Uterus (tissue), 3 donors: ENCODE measurements at regions not wholly inside any gene's neighbourhood (a gene's known extent, or its start where the extent isn't known, plus 50 kb on each side); places are given as distances from the start of the nearest gene placed in this dataset.
"Not testable (repeated sequence)": the region's sequence is repeated elsewhere in the genome, so short reads cannot be mapped to it uniquely, and the experiment has no call there.

Source experiments
- DNase-seq, 2 donors: peaks; one replicate each; pipeline ENCODE4 v3.0.0-alpha.2; 2019 to 2020
- H3K27ac ChIP-seq, 2 donors: fragments of 200-600 bp; sonication (generic); 1 replicate in 1 of 2; 2 replicates in 1 of 2; pipeline ENCODE4 v1.5.1; 2016 to 2018
- H3K27me3 ChIP-seq, 2 donors: fragments of 200-600 bp; sonication (generic); one replicate each; pipeline ENCODE4 v1.5.1; 2018 to 2019; ENCODE audit warnings: control low read depth in 1 of 2
- H3K36me3 ChIP-seq, 2 donors: fragments of 200-600 bp; sonication (generic); one replicate each; pipeline ENCODE4 v1.5.1; 2019; ENCODE audit warnings: control low read depth in 1 of 2
- H3K4me1 ChIP-seq, 2 donors: fragments of 200-600 bp; sonication (generic); one replicate each; pipeline ENCODE4 v1.5.1; 2018 to 2019; ENCODE audit warnings: control low read depth in 1 of 2
- H3K4me3 ChIP-seq, 2 donors: fragments of 200-600 bp; sonication (generic); 1 replicate in 1 of 2; 2 replicates in 1 of 2; pipeline ENCODE4 v1.5.1; 2018 to 2019; ENCODE audit warnings: mild to moderate bottlenecking in 1 of 2
- H3K9me3 ChIP-seq, 2 donors: fragments of 200-600 bp; sonication (generic); one replicate each; pipeline ENCODE4 v1.5.1; 2019; ENCODE audit warnings: control low read depth in 1 of 2
- POLR2A ChIP-seq, 2 donors: fragments of 450-650 bp; IDR thresholded peaks; one replicate each; pipeline ENCODE4 v1.6.1; 2016; ENCODE audit warnings: antibody characterized with exemption in 2 of 2, mild to moderate bottlenecking in 1 of 2, moderate library complexity in 1 of 2
- intact Hi-C: fragments of 100-400 bp; cut with DNase I; formaldehyde crosslinking; loops from one replicate; pipeline ENCODE4 v1.15.1; 2023; ENCODE audit warnings: low total_unique reads
- TF ChIP-seq, protein P1 (sequence below), 4 experiments: fragments of 200-600 bp in 2 of 4; fragments of 450-650 bp in 2 of 4; sonication (generic) in 2 of 4; IDR thresholded peaks; one replicate each; pipeline ENCODE4 v1.5.1; 2016 to 2019; ENCODE audit warnings: antibody characterized with exemption in 4 of 4, mild to moderate bottlenecking in 2 of 4, moderate library complexity in 1 of 4
- donor health status: DM: yes; HTN: yes; CAD: no.

DNA sequence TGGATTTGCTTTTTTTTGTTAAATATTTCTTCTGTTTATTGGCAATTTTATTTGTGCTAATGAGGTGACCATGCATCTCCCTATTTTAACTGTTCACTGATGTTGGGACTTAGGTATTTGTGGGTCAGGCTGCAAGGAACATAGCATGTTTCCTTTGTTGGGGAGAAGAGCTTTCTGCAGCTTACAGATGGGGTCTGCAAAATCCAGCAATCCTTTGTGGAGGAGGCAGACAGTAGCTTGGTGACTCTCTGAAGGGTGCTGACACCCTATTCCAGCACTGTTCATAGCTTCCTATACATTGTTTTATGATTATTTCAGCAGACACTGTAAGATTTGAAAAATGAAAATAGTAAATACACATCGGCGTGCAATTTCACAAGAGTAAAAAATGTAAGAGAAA is 491.7 kb downstream of the RAPGEF2 start:
- Histone ChIP-seq H3K9me3 (no peaks in the 10 kb centered on the region), H3K27ac (no peak overlapping the region), H3K4me1 (no peaks in the 10 kb centered on the region), H3K4me3 (no peak overlapping the region), H3K27me3 (no peaks in the 10 kb centered on the region), H3K36me3 (no peaks in the 10 kb centered on the region)
- intact Hi-C loops: no loop called here
- no peak for DNase-seq
- no peak for TF ChIP-seq POLR2A (IDR thresholded peaks at IDR 0.05)
- TF ChIP-seq, protein P1, sequence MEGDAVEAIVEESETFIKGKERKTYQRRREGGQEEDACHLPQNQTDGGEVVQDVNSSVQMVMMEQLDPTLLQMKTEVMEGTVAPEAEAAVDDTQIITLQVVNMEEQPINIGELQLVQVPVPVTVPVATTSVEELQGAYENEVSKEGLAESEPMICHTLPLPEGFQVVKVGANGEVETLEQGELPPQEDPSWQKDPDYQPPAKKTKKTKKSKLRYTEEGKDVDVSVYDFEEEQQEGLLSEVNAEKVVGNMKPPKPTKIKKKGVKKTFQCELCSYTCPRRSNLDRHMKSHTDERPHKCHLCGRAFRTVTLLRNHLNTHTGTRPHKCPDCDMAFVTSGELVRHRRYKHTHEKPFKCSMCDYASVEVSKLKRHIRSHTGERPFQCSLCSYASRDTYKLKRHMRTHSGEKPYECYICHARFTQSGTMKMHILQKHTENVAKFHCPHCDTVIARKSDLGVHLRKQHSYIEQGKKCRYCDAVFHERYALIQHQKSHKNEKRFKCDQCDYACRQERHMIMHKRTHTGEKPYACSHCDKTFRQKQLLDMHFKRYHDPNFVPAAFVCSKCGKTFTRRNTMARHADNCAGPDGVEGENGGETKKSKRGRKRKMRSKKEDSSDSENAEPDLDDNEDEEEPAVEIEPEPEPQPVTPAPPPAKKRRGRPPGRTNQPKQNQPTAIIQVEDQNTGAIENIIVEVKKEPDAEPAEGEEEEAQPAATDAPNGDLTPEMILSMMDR (IDR thresholded peaks at IDR 0.05): no peak

DNA sequence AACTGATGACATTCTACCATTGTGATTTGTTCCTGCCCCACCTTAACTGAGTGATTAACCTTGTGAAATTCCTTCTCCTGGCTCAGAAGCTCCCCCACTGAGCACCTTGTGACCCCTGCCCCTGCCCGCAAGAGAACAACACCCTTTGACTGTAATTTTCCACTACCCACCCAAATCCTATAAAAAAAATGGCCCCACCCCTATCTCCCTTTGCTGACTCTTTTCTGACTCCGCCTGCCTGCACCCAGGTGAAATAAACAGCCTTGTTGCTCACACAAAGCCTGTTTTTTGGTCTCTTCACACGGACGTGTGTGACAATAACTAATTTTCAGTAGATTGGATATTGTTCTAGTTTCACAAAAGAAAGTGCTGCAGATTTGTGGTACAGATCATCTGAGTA is 492.2 kb downstream of the RAPGEF2 start:
- intact Hi-C loops, H3K9me3 ChIP-seq, DNase-seq: not testable (repeated sequence)

DNA sequence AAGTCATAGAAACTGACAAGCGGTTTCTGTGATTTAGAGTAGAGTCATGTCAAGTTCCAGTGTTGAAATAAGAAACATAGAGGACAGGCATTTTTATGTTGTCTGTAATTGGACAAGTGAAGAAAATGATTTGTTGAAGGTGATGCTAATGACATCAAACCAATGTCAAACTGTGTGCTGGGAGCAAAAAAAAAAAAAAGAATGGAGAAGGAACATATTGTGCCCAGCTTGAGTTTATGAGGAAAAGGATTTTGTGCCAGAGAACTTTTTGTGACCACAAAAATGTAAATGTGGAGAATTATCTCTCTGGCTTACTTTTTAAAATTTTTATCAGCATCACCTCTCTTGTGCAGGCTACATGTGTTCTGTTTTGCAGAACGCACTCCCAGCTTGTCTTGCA is 495.7 kb downstream of the RAPGEF2 start:
- DNase-seq: no peak
- no peak overlapping the region for H3K27ac ChIP-seq

More for the DNA sequence above, 492.2 kb downstream of the RAPGEF2 start:
- not testable (repeated sequence) for H3K4me3 ChIP-seq, H3K27ac ChIP-seq, H3K4me1 ChIP-seq, H3K27me3 ChIP-seq, H3K36me3 ChIP-seq

DNA sequence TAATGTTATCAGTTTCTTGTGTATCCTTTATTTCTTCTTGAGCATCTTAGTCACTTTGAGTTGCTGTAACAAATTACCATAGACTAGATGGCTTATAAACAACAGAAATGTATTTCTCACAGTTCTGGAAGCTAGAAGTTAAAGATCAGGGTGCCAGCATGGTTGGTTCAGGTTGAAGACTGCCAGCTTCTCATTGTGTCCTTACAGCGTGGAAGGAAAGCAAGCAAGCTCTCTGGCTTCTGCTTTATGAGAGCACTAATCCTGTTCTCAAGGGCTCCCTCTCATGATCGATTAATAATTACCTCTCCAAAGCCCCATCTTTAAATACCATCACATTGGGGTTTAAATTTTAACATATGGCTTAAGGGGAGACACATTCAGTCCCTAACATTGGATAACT is 497.2 kb downstream of the RAPGEF2 start:
- no peak overlapping the region for H3K27ac ChIP-seq
- no peaks in the 10 kb centered on the region for H3K36me3 ChIP-seq
- no peak for TF ChIP-seq POLR2A (IDR thresholded peaks at IDR 0.05)
- TF ChIP-seq, protein P1 (IDR thresholded peaks at IDR 0.05): no peak
- H3K27me3 ChIP-seq: no peaks in the 10 kb centered on the region
- no peak for DNase-seq
- no peak overlapping the region for H3K4me3 ChIP-seq
- intact Hi-C loops: no loop called here
- no peaks in the 10 kb centered on the region for H3K9me3 ChIP-seq
- H3K4me1 ChIP-seq: no peaks in the 10 kb centered on the region

More for the DNA sequence above, 495.7 kb downstream of the RAPGEF2 start:
- H3K4me3 ChIP-seq: no peak overlapping the region
- intact Hi-C loops: no loop called here
- no peaks in the 10 kb centered on the region for H3K9me3 ChIP-seq
- TF ChIP-seq, protein P1 (IDR thresholded peaks at IDR 0.05): no peak
- TF ChIP-seq POLR2A (IDR thresholded peaks at IDR 0.05): no peak
- no peaks in the 10 kb centered on the region for H3K36me3 ChIP-seq
- no peaks in the 10 kb centered on the region for H3K27me3 ChIP-seq
- no peaks in the 10 kb centered on the region for H3K4me1 ChIP-seq

DNA sequence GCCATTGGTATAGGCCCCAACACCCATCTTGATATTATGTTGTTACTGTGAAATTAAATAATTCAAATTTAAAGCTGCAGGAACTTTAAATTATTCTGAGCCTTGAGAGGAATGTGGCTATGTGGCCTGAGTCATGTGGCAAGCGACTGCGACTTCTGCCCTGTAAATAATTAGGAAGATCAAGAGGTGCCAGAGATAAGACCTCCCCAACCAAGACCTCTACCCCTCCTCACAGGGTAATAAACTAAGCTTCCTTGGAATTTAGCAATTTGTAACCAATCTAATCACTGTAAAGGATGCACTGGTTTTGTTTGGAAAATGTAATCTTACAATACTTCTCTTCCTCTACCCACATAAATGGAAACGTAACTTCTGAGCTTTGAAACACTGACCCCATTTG is 501.9 kb downstream of the RAPGEF2 start:
- TF ChIP-seq, protein P1 (IDR thresholded peaks at IDR 0.05): no peak
- no peak for TF ChIP-seq POLR2A (IDR thresholded peaks at IDR 0.05)
- no peaks in the 10 kb centered on the region for H3K4me1 ChIP-seq
- DNase-seq: no peak

DNA sequence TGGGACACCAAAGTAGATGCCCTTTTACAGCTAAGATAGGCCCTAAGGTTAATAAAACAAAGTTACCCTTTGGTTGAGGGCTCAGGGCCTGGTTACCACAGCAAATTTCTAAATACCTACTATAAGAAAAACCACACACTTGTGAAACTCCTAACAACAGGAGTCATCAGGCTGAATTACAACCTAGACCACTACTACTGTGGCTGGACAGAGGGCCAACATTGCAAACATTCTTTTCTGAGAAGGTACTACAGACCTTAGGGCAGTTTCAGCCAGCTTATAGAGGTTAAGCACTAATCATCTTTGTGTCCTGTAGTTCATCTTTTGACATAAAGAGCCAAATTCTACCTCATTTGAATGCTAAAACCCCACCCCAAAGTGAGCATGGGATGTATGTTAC is 504.0 kb downstream of the RAPGEF2 start:
- no peak overlapping the region for H3K27ac ChIP-seq
- H3K36me3 ChIP-seq: no peaks in the 10 kb centered on the region
- intact Hi-C loops: no loop called here
- no peaks in the 10 kb centered on the region for H3K9me3 ChIP-seq
- DNase-seq: no peak
- H3K4me3 ChIP-seq: no peak overlapping the region
- H3K27me3 ChIP-seq: no peaks in the 10 kb centered on the region
- no peak for TF ChIP-seq POLR2A (IDR thresholded peaks at IDR 0.05)
- TF ChIP-seq, protein P1 (IDR thresholded peaks at IDR 0.05): no peak
- H3K4me1 ChIP-seq: no peaks in the 10 kb centered on the region

More for the DNA sequence above, 501.9 kb downstream of the RAPGEF2 start:
- Histone ChIP-seq H3K36me3 (no peaks in the 10 kb centered on the region), H3K9me3 (no peaks in the 10 kb centered on the region), H3K27me3 (no peaks in the 10 kb centered on the region), H3K27ac (no peak overlapping the region), H3K4me3 (no peak overlapping the region)
- intact Hi-C loops: no loop called here
